H1 (cell line): ENCODE measurements at regions not wholly inside any gene's neighbourhood (a gene's known extent, or its start where the extent isn't known, plus 50 kb on each side); places are given as distances from the start of the nearest gene placed in this dataset.

Source experiments
- CTCF ChIA-PET: fragments of 300-600 bp; sonication (Branson Sonifier 250); formaldehyde crosslinking; loops from one replicate; lab custom pipeline; 2021; ENCODE audit not compliant: partially characterized antibody; lab: Charles Lee
- POLR2A ChIA-PET: fragments of 300-600 bp; sonication (Branson Sonifier 250); formaldehyde crosslinking; loops from one replicate; lab custom pipeline; 2021; ENCODE audit warnings: inconsistent platforms; ENCODE audit not compliant: partially characterized antibody; lab: Charles Lee
- DNase-seq, 2 experiments: peaks; one replicate each; pipeline versions ENCODE4 v3.0.0 to v3.0.0-alpha.2; 2010 to 2022; ENCODE audit warnings: low spot score in 2 of 2, low read depth in 1 of 2, mixed read lengths in 1 of 2
- FAIRE-seq: peaks from 2 replicates; lab custom pipeline; 2011; peaks lifted over from hg19 to GRCh38; lab: Jason Lieb, UNC
- H2AFZ ChIP-seq: 2 replicates; pipeline ENCODE4 v1.8.1; 2012; ENCODE audit warnings: low read length, inconsistent platforms
- H2AK5ac ChIP-seq: 2 replicates; pipeline ENCODE4 v1.6.1; 2013; ENCODE audit warnings: low read depth, low read length
- H2BK120ac ChIP-seq: replicated peaks from 2 replicates; pipeline ENCODE3; 2013; ENCODE audit warnings: low read depth, low read length, inconsistent platforms
- H2BK12ac ChIP-seq: 2 replicates; pipeline ENCODE4 v1.6.1; 2013; ENCODE audit warnings: low read depth, low read length
- H2BK15ac ChIP-seq: 2 replicates; pipeline ENCODE4 v1.6.1; 2013; ENCODE audit warnings: low read length
- H2BK20ac ChIP-seq: 2 replicates; pipeline ENCODE4 v1.6.1; 2013; ENCODE audit warnings: low read length
- H2BK5ac ChIP-seq: 2 replicates; pipeline ENCODE4 v1.6.1; 2013; ENCODE audit warnings: low read depth, low read length
- H3K14ac ChIP-seq: 2 replicates; pipeline ENCODE4 v1.6.1; 2013; ENCODE audit warnings: inconsistent platforms; ENCODE audit not compliant: insufficient read length
- H3K18ac ChIP-seq: 2 replicates; pipeline ENCODE4 v1.6.1; 2013; ENCODE audit warnings: low read length; ENCODE audit errors: extremely low read depth
- H3K23ac ChIP-seq: 2 replicates; pipeline ENCODE4 v1.6.1; 2013; ENCODE audit warnings: inconsistent platforms; ENCODE audit not compliant: insufficient read length
- H3K23me2 ChIP-seq: 2 replicates; pipeline ENCODE4 v1.6.1; 2013; ENCODE audit warnings: low read depth, low read length
- H3K27ac ChIP-seq: 2 replicates; pipeline ENCODE4 v1.6.1; 2011; ENCODE audit warnings: low read depth, low read length, inconsistent platforms
- H3K27me3 ChIP-seq, 4 experiments: replicated peaks in 1 of 4; 1 replicate in 1 of 4; 2 replicates in 3 of 4; pipeline versions ENCODE4 v1.6.1 to v1.8.1; 2011 to 2013; ENCODE audit warnings: low read length in 3 of 4, mild to moderate bottlenecking in 3 of 4, inconsistent platforms in 2 of 4, mixed read lengths in 2 of 4, moderate library complexity in 1 of 4; ENCODE audit not compliant: control insufficient read depth in 3 of 4, insufficient read depth in 3 of 4; ENCODE audit errors: extremely low read depth in 1 of 4
- H3K36me3 ChIP-seq, 4 experiments: 2 replicates each; pipeline versions ENCODE4 v1.6.1 to v1.8.1; 2011 to 2013; ENCODE audit warnings: mild to moderate bottlenecking in 4 of 4, low read length in 3 of 4, moderate library complexity in 2 of 4, control low read depth in 1 of 4, inconsistent platforms in 1 of 4; ENCODE audit not compliant: insufficient read depth in 4 of 4, control insufficient read depth in 2 of 4
- H3K4ac ChIP-seq: replicated peaks from 2 replicates; pipeline ENCODE3; 2013; ENCODE audit warnings: low read length, low read depth, mixed read lengths, inconsistent platforms; ENCODE audit not compliant: insufficient read length
- H3K4me1 ChIP-seq, 4 experiments: replicated peaks in 1 of 4; 1 replicate in 1 of 4; 2 replicates in 3 of 4; pipeline versions ENCODE4 v1.6.1 to v1.8.1; 2011 to 2013; ENCODE audit warnings: low read length in 3 of 4, inconsistent platforms in 2 of 4, mixed read lengths in 1 of 4; ENCODE audit not compliant: insufficient read depth in 4 of 4, control insufficient read depth in 3 of 4
- H3K4me2 ChIP-seq, 2 experiments: 2 replicates each; pipeline versions ENCODE4 v1.6.1 to v1.8.1; 2011 to 2013; ENCODE audit warnings: low read depth in 2 of 2, low read length in 2 of 2, control low read depth in 1 of 2, inconsistent platforms in 1 of 2, mild to moderate bottlenecking in 1 of 2; ENCODE audit not compliant: insufficient read depth in 1 of 2
- H3K4me3 ChIP-seq, 4 experiments: fragments of 200-600, 300-600 bp in 1 of 4; sonication (generic), shearing (Covaris generic), sonication (Bioruptor Twin) in 1 of 4; 2 replicates each; pipeline versions ENCODE4 v1.5.1 to v1.8.1; 2011 to 2016; ENCODE audit warnings: low read length in 4 of 4, low read depth in 3 of 4, control low read depth in 2 of 4, inconsistent platforms in 2 of 4, mild to moderate bottlenecking in 2 of 4, mixed read lengths in 1 of 4, moderate library complexity in 1 of 4; ENCODE audit not compliant: insufficient read depth in 2 of 4; ENCODE audit errors: extremely low read depth in 1 of 4
- H3K56ac ChIP-seq: replicated peaks from 2 replicates; pipeline ENCODE3; 2013; ENCODE audit warnings: low read depth, mild to moderate bottlenecking, mixed read lengths, low read length, inconsistent platforms; ENCODE audit not compliant: insufficient read length
- H3K79me1 ChIP-seq: 2 replicates; pipeline ENCODE4 v1.6.1; 2013; ENCODE audit warnings: low read depth, low read length, control low read depth
- H3K79me2 ChIP-seq, 2 experiments: 2 replicates each; pipeline versions ENCODE4 v1.6.1 to v1.8.1; 2012 to 2013; ENCODE audit warnings: low read length in 2 of 2, mild to moderate bottlenecking in 2 of 2, inconsistent platforms in 1 of 2; ENCODE audit not compliant: insufficient read depth in 2 of 2, control insufficient read depth in 1 of 2
- H3K9ac ChIP-seq, 4 experiments: replicated peaks in 1 of 4; 1 replicate in 1 of 4; 2 replicates in 3 of 4; pipeline versions ENCODE4 v1.6.1 to v1.8.1; 2011 to 2013; ENCODE audit warnings: low read depth in 3 of 4, low read length in 3 of 4, control low read depth in 2 of 4, mild to moderate bottlenecking in 2 of 4, moderate library complexity in 2 of 4, inconsistent platforms in 1 of 4; ENCODE audit errors: extremely low read depth in 1 of 4
- H3K9me3 ChIP-seq, 2 experiments: 2 replicates each; pipeline versions ENCODE4 v1.6.1 to v1.8.1; 2012 to 2013; ENCODE audit warnings: mild to moderate bottlenecking in 2 of 2, moderate library complexity in 2 of 2, control low read depth in 1 of 2, inconsistent platforms in 1 of 2, low read depth in 1 of 2, low read length in 1 of 2, mixed read lengths in 1 of 2; ENCODE audit not compliant: insufficient read depth in 2 of 2
- H4K20me1 ChIP-seq, 2 experiments: replicated peaks in 1 of 2; 2 replicates each; pipeline versions ENCODE3 to v1.8.1; 2011 to 2013; ENCODE audit warnings: inconsistent platforms in 2 of 2, low read length in 2 of 2, mild to moderate bottlenecking in 1 of 2; ENCODE audit not compliant: insufficient read depth in 2 of 2, control insufficient read depth in 1 of 2
- H4K5ac ChIP-seq: 2 replicates; pipeline ENCODE4 v1.6.1; 2013; ENCODE audit warnings: low read length, low read depth, mixed read lengths, inconsistent platforms; ENCODE audit not compliant: insufficient read length
- H4K8ac ChIP-seq: 2 replicates; pipeline ENCODE4 v1.8.0; 2013; ENCODE audit warnings: mild to moderate bottlenecking, moderate library complexity, low read length, inconsistent platforms; ENCODE audit not compliant: insufficient read depth; ENCODE audit errors: extremely low read depth
- H4K91ac ChIP-seq: replicated peaks from 2 replicates; pipeline ENCODE3; 2013; ENCODE audit warnings: low read length, mixed read lengths, inconsistent platforms; ENCODE audit not compliant: insufficient read length
- CBX8 ChIP-seq: fragments of 300-800, 300-1000 bp; sonication (generic); IDR thresholded peaks from 2 replicates; pipeline ENCODE4 v1.7.1; 2016; ENCODE audit warnings: low read depth, low read length, borderline replicate concordance
- EP300 ChIP-seq, 2 experiments: IDR thresholded peaks; 1 replicate in 1 of 2; 2 replicates in 1 of 2; pipeline ENCODE4 v1.6.1; 2011 to 2012; ENCODE audit warnings: low read depth in 2 of 2, low read length in 2 of 2, mild to moderate bottlenecking in 2 of 2, borderline replicate concordance in 1 of 2, inconsistent platforms in 1 of 2, moderate library complexity in 1 of 2
- FOSL1 ChIP-seq: IDR thresholded peaks from 2 replicates; pipeline ENCODE4 v1.6.1; 2011; ENCODE audit warnings: mild to moderate bottlenecking, low read depth, low read length, moderate library complexity; ENCODE audit not compliant: insufficient read depth
- JUN ChIP-seq: IDR thresholded peaks from 2 replicates; pipeline ENCODE4 v1.6.1; 2011; ENCODE audit warnings: low read depth, mild to moderate bottlenecking, improper control_type of control experiment, low read length
- JUND ChIP-seq: IDR thresholded peaks from 2 replicates; pipeline ENCODE4 v1.6.1; 2011; ENCODE audit warnings: mild to moderate bottlenecking, improper control_type of control experiment, low read length
- RAD21 ChIP-seq, 2 experiments: IDR thresholded peaks in 1 of 2; conservative IDR thresholded peaks in 1 of 2; 2 replicates each; pipeline ENCODE4 v1.6.1; 2011; ENCODE audit warnings: low read depth in 2 of 2, low read length in 2 of 2, improper control_type of control experiment in 1 of 2, inconsistent platforms in 1 of 2, mild to moderate bottlenecking in 1 of 2, moderate library complexity in 1 of 2
- SAP30 ChIP-seq: fragments of 300-600 bp; sonication (generic); IDR thresholded peaks from 2 replicates; pipeline ENCODE4 v1.7.1; 2012; ENCODE audit warnings: low read length, moderate library complexity, mild to moderate bottlenecking, inconsistent platforms; ENCODE audit not compliant: insufficient read depth, insufficient replicate concordance
- TBP ChIP-seq: IDR thresholded peaks from 2 replicates; pipeline ENCODE4 v1.6.1; 2011; ENCODE audit warnings: low read depth, low read length, improper control_type of control experiment
- TCF12 ChIP-seq: IDR thresholded peaks from 2 replicates; pipeline ENCODE4 v1.6.1; 2011; ENCODE audit warnings: low read depth, mild to moderate bottlenecking, low read length
- TEAD4 ChIP-seq: IDR thresholded peaks from 2 replicates; pipeline ENCODE4 v1.6.1; 2012; ENCODE audit warnings: low read depth, low read length, inconsistent platforms, mixed read lengths
- YY1 ChIP-seq: IDR thresholded peaks from 2 replicates; pipeline ENCODE4 v1.6.1; 2011; ENCODE audit warnings: low read depth, mild to moderate bottlenecking, low read length
- ZNF274 ChIP-seq: IDR thresholded peaks from 2 replicates; pipeline ENCODE4 v1.7.0; 2012; ENCODE audit warnings: low read length, borderline replicate concordance; ENCODE audit errors: extremely low read depth
- WGBS, 2 experiments: shearing (Covaris generic) in 1 of 2; methylation state at CpG; one replicate each; pipeline versions ENCODE4 v1.1.6 to v1.1.7; 2013 to 2015; ENCODE audit warnings: low lambda C conversion rate in 2 of 2, mixed read lengths in 2 of 2, inconsistent platforms in 1 of 2, low coverage in 1 of 2, missing lambda C conversion rate in 1 of 2; ENCODE audit not compliant: insufficient replicate concordance in 2 of 2, insufficient coverage in 1 of 2, insufficient read length in 1 of 2; ENCODE audit errors: extremely low coverage in 1 of 2, missing lambda C conversion rate in 1 of 2; 5-methylcytosine and 5-hydroxymethylcytosine counted together
- TF ChIP-seq, protein P1 (sequence below): IDR thresholded peaks from 2 replicates; pipeline ENCODE4 v1.6.1; 2012; ENCODE audit warnings: inconsistent platforms
- TF ChIP-seq, protein P2 (sequence below): IDR thresholded peaks from 2 replicates; pipeline ENCODE4 v1.6.1; 2012; ENCODE audit warnings: inconsistent platforms

DNA sequence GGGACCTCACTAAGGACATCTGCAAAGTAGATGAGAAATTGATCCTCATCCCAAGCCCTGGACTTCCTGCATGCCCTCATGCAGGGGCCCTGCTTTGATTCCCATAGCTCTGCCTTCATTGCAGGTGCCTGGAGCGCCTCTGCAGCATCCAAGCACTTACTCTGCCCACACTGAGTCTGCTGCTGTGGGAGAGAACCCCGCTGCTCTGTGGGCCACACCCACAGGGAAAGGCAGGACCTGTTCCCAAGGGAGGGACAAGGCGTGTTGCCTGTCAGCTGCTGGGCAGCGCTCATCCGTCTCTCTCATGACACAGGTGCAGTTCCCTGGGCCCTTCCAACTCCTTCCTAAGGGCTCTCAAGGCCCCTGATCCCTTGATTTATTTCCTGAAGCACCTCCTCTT, 266.8 kb upstream of the SMIM21 start:
- POLR2A ChIA-PET, result no interaction called here
- no peak overlapping the region for H4K91ac ChIP-seq
- WGBS, 2 experiments, result 95% methylated on average over 5 of the region's 5 CpGs; no CpG with 5 or more reads in 1 of the 2 experiments
- H3K27ac ChIP-seq, result no peak overlapping the region
- H3K4me2 ChIP-seq, result no peak overlapping the region
- no peaks in the 10 kb centered on the region for H3K9me3 ChIP-seq
- no peak overlapping the region for H4K5ac ChIP-seq
- DNase-seq (no peak), FAIRE-seq (no peak)
- H3K23ac ChIP-seq, result no peak overlapping the region
- H2BK15ac ChIP-seq, result no peak overlapping the region
- no peak overlapping the region for H2BK5ac ChIP-seq
- H3K79me2 ChIP-seq, result no peaks in the 10 kb centered on the region
- no peaks in the 10 kb centered on the region for H3K36me3 ChIP-seq
- H2AFZ ChIP-seq, result no peak overlapping the region
- no peak overlapping the region for H3K9ac ChIP-seq
- no peaks in the 10 kb centered on the region for H4K20me1 ChIP-seq
- H2BK120ac ChIP-seq, result no peak overlapping the region
- H3K4me1 ChIP-seq, result no peaks in the 10 kb centered on the region; a peak in 2 of 7 replicates
- H3K14ac ChIP-seq, result no peak overlapping the region
- no peak overlapping the region for H2AK5ac ChIP-seq
- H3K79me1 ChIP-seq, result no peaks in the 10 kb centered on the region
- H3K4me3 ChIP-seq, result no peak overlapping the region
- H3K23me2 ChIP-seq, result no peaks in the 10 kb centered on the region
- no peak overlapping the region for H2BK12ac ChIP-seq
- H3K18ac ChIP-seq, result no peak overlapping the region
- CTCF ChIA-PET, result interaction anchor here (0.6 kb wide), 2 partner anchors 33 to 124 kb away, joined by 3 read pairs; no protein-coding TSS in a partner anchor
- H3K4ac ChIP-seq, result no peak overlapping the region
- H3K27me3 ChIP-seq, result no peaks in the 10 kb centered on the region
- no peak overlapping the region for H4K8ac ChIP-seq
- H2BK20ac ChIP-seq, result no peak overlapping the region
- H3K56ac ChIP-seq, result no peak overlapping the region
- TF ChIP-seq CBX8, result no peak
- no peak for TF ChIP-seq EP300 (IDR thresholded peaks at IDR 0.05; ENCODE audit: borderline replicate concordance in 1 of 2, low read depth in 2 of 2, low read length in 2 of 2)
- no peak for TF ChIP-seq TEAD4
- no peak for TF ChIP-seq SAP30
- no peak for TF ChIP-seq RAD21 (IDR thresholded peaks at IDR 0.05 in 1 of 2, conservative IDR thresholded peaks at IDR 0.05 in 1 of 2; ENCODE audit: low read depth in 2 of 2, low read length in 2 of 2)
- TF ChIP-seq TBP, result no peak
- TF ChIP-seq, protein P1, sequence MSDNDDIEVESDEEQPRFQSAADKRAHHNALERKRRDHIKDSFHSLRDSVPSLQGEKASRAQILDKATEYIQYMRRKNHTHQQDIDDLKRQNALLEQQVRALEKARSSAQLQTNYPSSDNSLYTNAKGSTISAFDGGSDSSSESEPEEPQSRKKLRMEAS, result no peak
- TF ChIP-seq FOSL1, result no peak
- TF ChIP-seq, protein P2, sequence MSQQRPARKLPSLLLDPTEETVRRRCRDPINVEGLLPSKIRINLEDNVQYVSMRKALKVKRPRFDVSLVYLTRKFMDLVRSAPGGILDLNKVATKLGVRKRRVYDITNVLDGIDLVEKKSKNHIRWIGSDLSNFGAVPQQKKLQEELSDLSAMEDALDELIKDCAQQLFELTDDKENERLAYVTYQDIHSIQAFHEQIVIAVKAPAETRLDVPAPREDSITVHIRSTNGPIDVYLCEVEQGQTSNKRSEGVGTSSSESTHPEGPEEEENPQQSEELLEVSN, result no peak
- no peak for TF ChIP-seq JUND
- TF ChIP-seq YY1, result no peak
- no peak for TF ChIP-seq JUN
- TF ChIP-seq TCF12, result no peak
- no peak for TF ChIP-seq ZNF274
